ENCODE measurements at regions not wholly inside any gene's neighbourhood (a gene's known extent, or its start where the extent isn't known, plus 50 kb on each side); places are given as distances from the start of the nearest gene placed in this dataset.
A peak's percentile ranks its signal among the peaks of the same experiment; 100 is the strongest.

DNA sequence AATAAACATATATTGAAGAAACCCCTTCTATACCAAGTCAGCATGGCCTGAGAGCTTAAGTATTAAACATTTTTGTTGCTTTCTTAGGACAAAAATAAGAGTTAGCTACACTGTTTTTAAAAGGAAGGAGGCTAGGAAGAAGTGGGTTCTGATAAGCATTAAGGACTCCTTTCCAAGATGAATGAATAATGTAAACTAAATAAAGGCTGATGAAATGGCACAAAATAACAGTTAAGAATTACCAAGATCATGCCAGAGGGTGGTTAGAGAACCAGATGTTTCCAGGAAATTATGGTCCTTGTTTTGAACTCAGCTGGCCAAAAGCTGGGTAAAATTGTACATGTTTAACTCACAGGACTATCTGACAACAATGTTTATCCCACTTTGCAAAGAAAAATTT is 114.1 kb upstream of the ETS2 start:
- DNase-seq (ENCODE audit: low spot score) (no peak), FAIRE-seq (no peak)

DNA sequence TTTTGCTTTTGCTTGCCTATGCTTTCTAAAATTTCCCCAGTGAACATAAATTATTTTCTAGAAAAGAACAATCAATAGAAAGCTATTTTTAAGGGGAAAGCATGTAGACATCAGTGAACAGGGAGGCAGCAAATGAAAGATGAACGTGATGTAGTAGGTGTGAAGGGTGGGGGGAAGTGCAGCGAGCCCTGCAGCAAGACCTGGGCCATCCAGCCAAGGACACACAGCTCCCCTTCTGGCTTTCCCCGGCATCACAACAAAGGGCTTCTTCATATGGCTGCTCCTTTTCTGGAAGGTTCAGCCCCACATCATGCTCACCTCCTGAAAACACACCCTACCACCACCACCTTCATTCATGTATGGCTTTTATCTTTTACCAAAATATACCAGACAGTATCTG is 109.2 kb upstream of the ETS2 start:
- FAIRE-seq, result no peak

DNA sequence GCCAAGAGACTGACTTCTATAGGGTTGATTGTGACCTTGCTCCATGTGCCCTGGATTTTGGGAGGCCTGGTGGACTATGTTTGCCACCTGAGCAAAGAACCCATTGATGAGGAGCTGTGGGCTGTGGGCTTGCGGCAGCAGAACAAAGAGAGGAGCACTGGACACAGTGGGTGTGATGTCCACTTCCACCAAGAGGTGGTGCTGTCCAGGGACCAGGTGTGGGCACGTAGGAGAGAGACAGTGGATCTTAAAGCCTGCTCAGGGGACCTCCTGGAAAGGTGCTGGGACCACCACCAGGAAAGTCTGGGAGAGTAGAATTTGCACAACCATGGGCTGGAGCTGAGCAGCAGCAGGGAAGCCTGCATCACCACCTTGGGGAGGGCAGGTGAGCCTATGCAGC is 106.7 kb upstream of the ETS2 start:
- no peak for FAIRE-seq
- DNase-seq (ENCODE audit: low spot score), result no peak

More for the DNA sequence above, 109.2 kb upstream of the ETS2 start:
- no peak for DNase-seq (ENCODE audit: low spot score)

DNA sequence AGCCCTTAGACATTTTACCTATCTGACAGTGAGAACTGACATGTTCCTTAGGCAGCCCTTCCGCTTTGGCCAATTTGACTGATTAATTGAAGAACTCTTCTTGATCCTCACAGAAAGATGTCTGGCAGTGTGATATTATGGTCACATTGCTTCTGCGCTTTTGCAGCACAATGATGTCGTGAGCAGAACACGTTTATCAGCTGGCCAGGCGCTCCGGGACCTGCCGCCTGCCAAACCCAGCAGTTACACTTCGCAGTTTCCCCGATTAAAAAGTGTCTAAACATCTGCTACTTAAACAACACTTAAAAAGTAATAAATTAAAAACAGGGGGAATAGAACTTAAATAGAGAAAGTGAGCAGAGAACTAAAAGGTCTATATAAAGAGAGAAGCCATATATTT is 103.5 kb upstream of the ETS2 start:
- FAIRE-seq (no peak), DNase-seq (ENCODE audit: low spot score) (no peak)

DNA sequence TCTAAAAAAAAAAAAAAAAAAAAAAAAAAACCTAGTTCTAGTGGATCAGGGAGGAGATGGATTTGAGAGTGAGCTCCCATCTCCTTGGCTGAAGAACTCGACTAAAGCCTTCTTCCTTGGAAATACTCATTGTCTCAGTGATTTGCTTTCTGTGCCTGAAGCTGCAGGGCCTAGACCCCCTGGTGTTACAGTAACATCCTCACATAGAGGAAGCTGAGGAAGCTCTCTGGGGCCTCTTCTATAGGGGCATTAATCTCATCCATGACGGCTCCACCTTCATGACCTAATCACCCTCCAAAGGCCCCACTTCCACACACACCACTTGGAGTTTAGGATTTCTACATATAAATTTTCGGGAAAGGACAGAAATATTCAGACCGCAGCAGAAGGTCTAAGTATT is 95.9 kb upstream of the ETS2 start:
- DNase-seq (ENCODE audit: low spot score) (no peak), FAIRE-seq (no peak)

DNA sequence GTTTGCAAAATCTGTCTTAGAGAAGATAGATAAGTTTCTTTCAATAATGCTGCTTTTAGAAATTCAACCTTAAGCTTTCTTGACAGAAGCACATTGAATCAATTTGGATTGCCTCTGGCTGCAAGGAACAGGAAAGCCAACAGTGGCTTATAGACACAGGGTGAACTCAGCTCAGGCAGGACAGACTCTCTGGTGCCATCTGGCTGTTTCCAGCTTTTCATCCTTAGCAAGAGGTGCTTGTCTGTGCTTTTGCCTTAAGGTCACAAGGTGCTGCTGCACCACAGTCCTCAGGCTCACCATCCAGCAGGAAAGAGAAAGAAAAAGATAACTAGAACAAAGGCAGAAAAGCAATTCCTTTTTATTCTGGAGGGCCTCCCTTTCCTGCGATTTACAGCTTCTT is 93.7 kb upstream of the ETS2 start:
- DNase-seq (ENCODE audit: low spot score) (peak; percentile 30), FAIRE-seq (no peak)

DNA sequence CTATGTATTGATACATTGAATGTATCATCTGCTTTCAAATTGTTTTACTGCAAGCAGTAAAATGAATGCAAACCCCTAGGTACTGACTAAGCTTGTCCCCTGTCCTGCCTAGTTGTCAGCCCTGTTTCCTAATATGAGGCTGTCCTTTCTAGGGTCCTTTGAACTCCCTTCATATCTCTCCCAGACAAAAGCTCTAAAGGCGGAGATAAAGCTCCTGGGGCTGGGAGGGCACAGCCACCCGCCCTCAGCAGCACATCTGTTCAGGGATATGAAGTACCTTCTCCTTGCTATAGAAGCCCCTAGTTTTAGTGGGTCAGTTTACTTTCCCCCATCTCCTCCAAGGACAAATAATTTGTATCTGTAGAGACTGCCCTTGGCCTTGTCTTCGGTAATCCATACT is 93.1 kb upstream of the ETS2 start:
- FAIRE-seq (no peak), DNase-seq (ENCODE audit: low spot score) (no peak)

DNA sequence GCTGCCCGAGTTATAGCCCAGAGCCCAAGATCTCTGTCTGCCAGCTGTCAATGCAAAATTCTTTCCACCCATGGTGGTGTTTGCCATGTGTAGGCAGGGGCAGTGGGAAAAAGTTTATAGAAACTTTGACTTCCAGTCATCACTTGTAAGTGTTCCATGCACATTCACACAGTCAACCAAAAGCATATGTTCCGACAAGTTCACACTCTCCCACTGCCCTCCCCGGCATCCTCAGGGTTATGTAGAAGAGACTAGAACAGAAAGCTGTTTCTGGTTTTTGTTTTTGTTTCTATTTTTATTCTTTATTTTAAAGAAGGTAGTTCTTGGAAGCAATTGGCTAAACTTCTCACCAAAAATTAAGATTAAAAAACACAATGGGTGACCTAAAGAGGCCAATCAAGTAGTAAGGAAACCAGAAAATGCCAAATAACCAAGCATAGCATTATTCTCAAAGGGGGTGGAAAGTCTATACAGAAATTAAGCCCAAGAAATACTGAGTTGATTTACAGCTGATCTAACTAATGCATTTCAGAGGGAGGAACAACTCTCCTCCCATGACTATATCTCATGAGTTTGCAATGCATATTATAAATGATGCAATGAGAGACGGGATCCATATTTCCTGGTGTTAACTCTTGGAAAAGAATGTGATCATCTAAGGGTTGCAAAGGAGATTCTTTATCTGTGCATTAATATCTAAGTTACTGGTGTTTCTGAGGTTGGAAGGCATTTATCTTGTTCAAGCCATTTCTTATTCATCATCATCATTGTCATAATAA is 91.5 kb upstream of the ETS2 start:
- DNase-seq (ENCODE audit: low spot score) (no peak), FAIRE-seq (no peak)

DNA sequence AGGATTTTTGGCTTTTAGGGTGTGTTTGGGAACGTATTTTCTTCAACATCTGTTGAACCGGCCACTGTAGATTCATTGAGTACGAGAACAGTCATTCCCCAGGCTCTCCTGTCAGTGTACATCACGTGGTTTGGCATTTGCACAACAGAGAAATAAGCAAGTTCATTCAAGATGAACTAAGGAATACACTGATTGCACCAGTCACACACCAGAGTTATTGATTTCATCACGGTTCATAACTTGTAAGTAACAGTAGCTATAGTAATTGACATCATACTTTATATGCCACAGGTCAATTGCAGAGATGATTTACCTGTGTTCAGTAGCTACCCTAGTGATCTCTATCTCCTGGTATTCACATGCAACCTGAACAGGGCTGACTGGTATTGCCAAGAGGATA is 90.7 kb upstream of the ETS2 start:
- FAIRE-seq (no peak), DNase-seq (ENCODE audit: low spot score) (no peak)

DNA sequence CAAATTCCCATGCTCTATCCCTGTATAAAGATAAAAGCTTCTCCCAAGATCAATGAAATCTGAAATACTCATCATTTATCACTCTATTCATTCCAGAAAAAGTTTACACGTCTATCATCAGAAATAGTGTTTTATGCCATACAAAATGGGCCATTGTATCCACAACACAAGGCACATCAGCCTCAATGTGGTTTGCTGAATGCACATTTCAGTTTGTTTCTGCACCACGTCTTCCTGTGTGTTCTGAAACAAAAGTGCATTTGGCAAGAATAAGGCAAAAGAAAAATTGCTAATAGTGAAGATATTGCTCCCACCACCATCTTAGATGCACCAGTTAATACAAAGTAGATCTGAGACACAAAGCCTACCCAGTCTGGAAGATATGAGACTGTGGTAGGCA is 89.6 kb upstream of the ETS2 start:
- no peak for FAIRE-seq
- no peak for DNase-seq (ENCODE audit: low spot score)

DNA sequence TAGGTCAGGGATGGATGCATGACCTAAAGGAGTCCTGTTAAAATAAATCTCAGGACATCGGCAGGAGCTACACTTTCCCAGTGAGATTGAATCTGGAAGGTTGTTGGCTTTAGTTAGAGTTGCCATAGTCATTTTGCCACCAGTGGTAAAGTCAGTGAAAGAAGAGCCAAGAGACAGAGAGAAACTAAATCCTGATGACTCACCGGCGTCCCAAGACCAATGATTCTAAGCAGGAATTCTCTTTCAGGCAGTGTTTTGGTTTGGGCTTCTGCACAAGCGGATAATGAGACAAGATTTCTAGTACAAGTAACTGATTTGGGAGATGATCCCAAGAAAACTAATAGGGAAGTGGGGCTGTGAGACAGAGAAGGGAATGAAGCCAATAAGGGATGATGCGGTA is 88.8 kb upstream of the ETS2 start:
- DNase-seq (ENCODE audit: low spot score) (no peak), FAIRE-seq (no peak)

DNA sequence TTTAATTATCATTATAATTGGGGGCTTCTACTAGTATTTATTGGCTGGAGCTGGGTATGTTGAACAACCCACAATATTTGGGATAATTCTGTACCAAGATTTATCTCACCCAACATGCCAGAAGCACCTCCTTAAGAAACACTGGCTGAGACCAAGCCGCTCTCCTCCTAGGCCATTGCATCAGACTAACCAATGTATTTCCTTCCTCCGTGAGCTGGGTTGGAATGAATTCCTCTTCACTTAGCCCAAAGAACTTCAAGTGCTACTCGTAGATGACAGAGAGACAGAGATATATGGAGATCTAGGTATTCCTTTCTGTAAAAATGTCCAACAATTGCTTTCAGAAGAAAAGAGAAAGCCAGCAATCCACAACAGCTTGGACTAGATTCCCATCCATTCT is 87.2 kb upstream of the ETS2 start:
- FAIRE-seq (no peak), DNase-seq (ENCODE audit: low spot score) (no peak)

DNA sequence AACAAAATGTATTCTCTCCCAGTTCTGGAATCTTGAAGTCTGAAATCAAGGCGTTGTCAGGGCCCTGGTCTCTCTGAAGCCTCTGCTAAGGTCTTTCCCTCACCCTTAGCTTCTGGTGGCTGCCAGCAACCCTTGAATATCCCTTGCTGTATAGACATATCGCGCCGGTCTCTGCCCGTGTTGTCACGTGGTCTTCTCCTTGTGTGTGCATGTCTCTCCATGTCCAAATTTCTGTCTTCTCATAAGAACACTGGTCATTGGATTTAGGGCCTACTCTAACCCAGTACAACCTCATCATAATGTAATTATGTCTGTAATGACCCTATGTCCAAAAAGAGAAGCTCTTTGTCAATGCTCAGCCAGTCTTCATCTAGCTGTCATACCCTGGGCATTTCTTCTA is 85.7 kb upstream of the ETS2 start:
- no peak for FAIRE-seq
- no peak for DNase-seq (ENCODE audit: low spot score)

DNA sequence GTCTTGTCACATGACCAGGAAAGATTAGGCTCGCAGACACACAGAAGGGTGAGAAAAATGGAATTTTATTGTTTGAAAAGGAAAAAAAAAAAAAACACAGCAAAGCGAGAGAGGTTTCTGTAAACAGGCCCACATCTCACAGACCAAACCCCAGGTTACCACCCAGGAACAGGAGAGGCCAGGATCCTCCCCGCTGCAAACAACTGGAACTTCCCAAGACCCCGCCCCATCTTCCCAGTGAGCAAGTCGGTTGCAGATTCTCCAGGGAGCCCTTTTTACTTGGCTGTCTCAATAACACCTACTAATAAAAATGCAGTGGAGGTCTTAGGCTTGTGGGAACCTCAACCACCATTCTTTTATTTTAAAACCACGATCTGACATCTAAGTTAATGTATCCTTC is 84.7 kb upstream of the ETS2 start:
- no peak for DNase-seq (ENCODE audit: low spot score)
- no peak for FAIRE-seq

DNA sequence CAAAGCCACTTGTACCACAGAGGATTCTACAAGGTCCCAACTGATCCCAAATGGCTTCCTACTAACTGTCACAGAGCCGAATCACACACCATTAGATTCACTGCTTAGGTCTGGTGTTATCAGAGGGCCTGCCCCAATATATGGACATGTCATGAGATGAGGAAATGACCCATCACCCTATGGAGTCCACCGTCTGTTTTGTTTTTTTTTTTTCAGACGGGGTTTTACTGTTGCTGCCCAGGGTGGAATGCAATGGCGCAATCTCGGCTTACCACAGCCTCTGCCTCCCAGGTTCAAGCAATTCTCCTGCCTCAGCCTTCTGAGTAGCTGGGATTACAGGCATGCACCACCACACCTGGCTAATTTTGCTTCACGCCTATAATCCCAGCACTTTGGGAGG is 83.8 kb upstream of the ETS2 start:
- FAIRE-seq (no peak), DNase-seq (ENCODE audit: low spot score) (no peak)

DNA sequence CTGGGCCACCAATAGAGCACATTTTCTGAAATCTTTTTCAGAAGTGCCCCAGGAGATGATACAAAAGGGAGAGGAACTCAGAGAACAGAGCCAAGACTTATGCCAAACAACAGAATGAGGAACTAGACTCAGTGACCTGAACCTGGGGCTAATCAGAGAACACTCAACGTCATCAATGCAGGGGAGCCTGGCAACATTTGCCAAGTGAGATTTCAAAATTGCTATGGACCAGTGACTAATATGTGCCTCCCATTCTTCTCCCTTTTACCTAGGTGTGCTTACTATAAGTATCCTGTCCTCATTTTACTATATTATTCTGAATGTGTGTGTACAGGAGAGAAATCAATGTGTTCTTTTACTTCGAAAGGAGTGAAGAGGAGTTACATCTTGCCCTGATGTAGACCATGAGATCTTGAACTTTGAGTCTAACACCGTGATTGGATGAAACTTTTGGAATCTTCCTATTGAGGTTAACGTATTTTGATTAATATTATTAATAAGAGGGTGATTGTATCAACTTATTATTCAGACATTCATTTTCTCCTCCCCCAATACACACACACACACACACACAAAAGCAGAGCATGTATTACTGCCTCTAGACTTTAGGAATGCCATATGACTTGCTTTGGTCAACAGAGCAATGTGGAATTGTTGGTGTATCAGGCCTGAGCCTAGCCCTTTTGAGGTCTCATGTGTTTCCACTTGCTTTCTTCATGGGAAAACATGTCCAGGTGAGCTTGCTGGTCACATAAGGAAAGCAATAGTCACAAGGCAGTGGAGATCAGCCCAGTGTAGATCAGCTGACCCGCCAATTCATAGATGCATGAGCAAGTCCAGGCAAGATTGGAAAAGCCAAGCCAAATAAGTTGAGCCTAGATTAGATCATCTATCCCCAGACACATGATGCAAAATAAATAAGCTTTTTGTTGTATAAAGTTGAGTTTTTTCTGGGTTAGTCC is 80.3 kb upstream of the ETS2 start:
- FAIRE-seq (no peak), DNase-seq (ENCODE audit: low spot score) (no peak)

DNA sequence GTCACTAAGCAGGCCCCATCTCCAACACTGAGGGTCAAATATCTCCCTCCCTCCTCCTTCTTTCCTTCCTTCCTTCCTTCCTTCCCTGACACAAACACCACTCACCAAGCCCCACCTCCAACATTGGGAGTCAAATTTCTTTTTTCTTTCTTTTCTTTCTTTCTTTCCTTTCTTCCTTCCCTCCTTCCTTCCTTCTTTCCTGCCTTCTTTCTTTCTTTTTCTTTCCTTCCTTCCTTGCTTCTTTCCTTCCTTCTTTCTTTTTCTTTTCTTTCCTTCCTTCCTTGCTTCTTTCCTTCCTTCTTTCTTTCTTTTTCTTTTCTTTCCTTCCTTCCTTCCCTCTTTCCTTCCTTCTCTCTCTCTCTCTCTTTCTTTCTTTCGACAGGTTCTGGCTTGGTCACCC is 79.2 kb upstream of the ETS2 start:
- FAIRE-seq (no peak), DNase-seq (ENCODE audit: low spot score) (no peak)

DNA sequence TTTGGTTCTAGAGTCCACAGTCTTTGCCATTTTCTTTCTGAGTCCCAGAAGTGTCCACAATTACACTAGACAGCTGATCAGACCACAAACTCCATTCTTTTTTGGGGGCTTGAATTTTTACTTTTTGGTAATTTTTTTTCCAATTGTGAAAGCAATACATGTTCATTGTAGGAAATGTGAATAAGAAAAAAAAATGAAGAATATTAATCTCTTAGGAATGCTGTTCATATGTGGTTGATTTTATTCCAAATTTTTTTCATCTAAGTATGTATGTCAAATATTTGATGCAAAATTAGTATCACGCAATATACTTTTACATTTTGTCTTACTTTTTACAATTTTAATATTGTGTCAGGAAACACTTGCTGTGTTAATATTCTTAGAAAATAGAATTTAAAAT is 76.4 kb upstream of the ETS2 start:
- no peak for FAIRE-seq
- DNase-seq (ENCODE audit: low spot score), result no peak

DNA sequence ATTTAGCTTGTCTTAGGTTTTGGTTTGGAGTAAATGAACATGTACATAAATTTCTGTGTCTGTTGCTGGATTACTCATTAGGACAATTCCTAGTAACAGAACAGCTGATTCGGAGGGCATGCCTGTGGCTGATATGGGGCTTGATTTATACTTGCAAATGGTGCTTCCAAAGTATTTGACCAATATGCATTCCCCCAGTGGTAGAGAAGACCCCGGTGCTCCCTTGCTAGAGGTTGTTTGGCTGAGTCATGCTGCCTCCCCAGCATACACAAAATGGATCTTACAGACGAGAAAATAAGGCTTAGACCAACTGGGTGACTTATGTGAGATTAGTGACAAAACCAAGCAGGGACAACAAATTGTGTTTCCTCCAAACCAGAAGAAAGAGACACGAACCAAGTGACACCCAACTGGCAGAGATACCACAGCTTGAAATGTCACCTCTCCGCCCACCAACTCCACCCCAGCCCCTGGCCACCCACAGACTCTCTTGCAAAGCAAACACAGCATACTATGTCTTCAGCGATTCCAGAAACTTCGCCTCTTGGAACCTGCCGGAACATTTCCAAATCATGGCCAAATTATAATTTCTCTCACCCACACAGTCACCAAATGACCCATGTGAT is 75.9 kb upstream of the ETS2 start:
- DNase-seq (ENCODE audit: low spot score), result no peak
- no peak for FAIRE-seq

DNA sequence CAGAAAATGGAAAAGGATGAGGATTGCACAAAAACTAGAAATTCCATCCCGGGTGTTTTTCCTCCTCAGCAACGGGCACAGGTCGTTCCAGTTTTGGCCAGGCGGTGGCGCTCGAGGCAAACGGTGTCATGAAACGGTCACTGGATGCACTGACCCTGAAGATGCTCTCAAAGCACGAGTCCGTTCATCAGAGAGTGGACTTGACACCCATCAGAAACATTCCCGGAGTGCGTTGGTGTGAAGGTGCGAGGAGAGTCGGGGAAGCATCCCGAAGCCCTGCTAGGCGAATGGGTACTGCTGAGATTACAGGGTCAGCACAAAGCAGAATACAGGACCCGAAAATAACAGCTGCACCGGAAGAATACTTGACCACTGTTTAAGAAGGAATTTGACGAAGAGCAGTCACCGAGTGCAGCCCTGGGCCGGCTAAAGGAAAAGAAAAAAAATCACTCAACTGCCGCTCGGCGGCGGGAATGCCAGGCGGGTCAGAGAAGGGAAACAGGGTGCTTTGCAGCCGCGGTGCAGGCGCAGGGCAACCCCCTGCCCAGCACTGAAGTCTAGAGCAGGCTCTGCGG is 71.7 kb upstream of the ETS2 start:
- peak; percentile 58 for FAIRE-seq

DNA sequence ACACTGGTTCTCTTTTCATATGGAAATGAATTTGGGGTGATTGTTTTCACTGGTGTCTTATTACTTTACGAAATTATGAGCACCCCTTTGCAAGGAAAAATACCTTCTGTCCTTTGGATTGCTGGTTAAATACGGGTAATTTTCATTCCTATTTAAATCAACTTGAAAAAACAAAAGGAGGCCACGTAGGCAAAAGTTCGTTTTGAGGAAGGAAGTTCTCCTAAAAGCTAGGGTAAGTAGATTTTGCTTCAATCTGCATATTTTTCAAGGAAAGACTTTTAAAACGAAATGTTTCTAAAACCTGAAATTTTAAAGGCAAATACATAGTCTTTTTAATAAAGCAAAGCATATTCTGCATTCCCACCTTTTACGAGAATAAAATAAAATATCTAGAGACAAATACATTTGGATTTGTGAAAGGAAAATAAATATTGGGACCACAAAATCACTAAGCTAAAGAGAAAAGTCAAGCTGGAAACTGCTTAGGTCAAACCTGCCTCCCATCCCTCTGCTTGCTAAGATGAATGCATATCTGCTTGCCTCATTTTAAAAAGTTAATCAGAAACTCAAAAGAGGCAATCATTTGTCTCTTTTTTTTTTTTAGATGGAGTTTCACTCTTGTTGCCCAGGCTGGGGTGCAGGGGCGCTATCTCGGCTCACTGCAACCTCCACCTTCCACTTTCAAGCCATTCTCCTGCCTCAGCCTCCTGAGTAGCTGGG is 70.9 kb upstream of the ETS2 start:
- DNase-seq (ENCODE audit: low spot score), result no peak
- FAIRE-seq, result no peak

More for the DNA sequence above, 71.7 kb upstream of the ETS2 start:
- DNase-seq (ENCODE audit: low spot score), result peak; percentile 65
